HL-60 (cell line): ENCODE measurements at regions not wholly inside any gene's neighbourhood (a gene's known extent, or its start where the extent isn't known, plus 50 kb on each side); places are given as distances from the start of the nearest gene placed in this dataset.

Experiments used
- DNase-seq, 2 experiments: peaks; one replicate each; pipeline ENCODE4 v3.0.0-alpha.2; 2010 to 2020; ENCODE audit warnings: low read depth in 1 of 2, low spot score in 1 of 2
- H3K27ac ChIP-seq: fragments of 250-450 bp; sonication (Bioruptor Pico); replicated peaks from 2 replicates; pipeline ENCODE4 v1.5.1; 2020; ENCODE audit warnings: mild to moderate bottlenecking, moderate library complexity
- H3K27me3 ChIP-seq: fragments of 250-450 bp; sonication (Bioruptor Pico); 2 replicates; pipeline ENCODE4 v1.5.1; 2021; ENCODE audit warnings: mild to moderate bottlenecking, moderate library complexity; ENCODE audit not compliant: insufficient read depth, poor library complexity, severe bottlenecking
- H3K4me3 ChIP-seq: replicated peaks from 2 replicates; pipeline ENCODE4 v1.5.1; 2011; ENCODE audit warnings: mild to moderate bottlenecking, control low read depth, low read length; ENCODE audit not compliant: insufficient read depth
- GABPA ChIP-seq: IDR thresholded peaks from 2 replicates; pipeline ENCODE4 v1.6.1; 2012; ENCODE audit warnings: low read depth
- POLR2AphosphoS5 ChIP-seq: IDR thresholded peaks from 2 replicates; pipeline ENCODE4 v1.6.1; 2012; ENCODE audit warnings: low read depth
- REST ChIP-seq: IDR thresholded peaks from 2 replicates; pipeline ENCODE4 v1.6.1; 2012; ENCODE audit warnings: low read depth; ENCODE audit not compliant: insufficient replicate concordance
- SPI1 ChIP-seq: IDR thresholded peaks from 2 replicates; pipeline ENCODE4 v1.6.1; 2012; ENCODE audit warnings: low read depth, mild to moderate bottlenecking, borderline replicate concordance
- TF ChIP-seq, protein P1 (sequence below): IDR thresholded peaks from one replicate; pipeline ENCODE4 v1.5.1; 2011; ENCODE audit warnings: low read length, control low read depth, inconsistent platforms; ENCODE audit not compliant: insufficient read depth

DNA sequence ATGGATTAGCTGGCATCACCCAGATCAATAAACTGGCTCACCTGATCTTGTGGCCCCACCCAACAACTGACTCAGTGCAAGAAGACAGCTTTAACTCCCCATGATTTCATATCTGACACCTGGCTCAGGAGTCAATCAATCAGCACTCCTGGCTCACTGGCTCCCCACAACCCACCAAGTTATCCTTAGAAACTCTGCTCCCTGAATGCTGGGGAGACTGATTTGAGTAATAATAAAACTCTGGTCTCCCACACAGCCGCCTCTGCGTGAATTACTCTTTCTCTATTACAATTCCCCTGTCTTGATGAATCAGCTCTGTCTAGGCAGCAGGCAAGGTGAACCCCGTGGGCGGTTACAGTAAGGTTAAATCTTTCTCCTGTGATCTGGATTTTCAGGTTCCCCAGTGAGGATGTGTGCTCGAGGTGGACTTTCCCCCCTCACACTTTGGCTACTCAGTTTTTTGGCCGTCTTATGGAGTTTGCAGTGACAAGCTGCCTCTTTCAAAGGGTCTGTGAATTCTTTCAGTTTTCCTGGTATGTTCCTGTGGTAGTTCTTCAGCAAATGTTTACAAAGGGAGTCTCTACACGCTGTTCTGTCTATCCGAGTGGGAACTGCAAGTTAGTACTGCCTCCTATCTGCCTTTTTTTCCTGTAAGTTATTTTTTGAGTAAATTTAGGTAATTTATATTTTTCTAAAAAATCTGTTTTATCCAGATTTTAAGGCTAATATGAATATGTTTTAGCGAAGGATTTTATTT lies 500.2 kb upstream of the NUDT12 start:
- Histone ChIP-seq H3K4me3 (no peak overlapping the region), H3K27me3 (no peaks in the 10 kb centered on the region), H3K27ac (no peak overlapping the region)
- TF ChIP-seq REST (no peak), POLR2AphosphoS5 (no peak), SPI1 (no peak), GABPA (no peak)
- TF ChIP-seq, protein P1, sequence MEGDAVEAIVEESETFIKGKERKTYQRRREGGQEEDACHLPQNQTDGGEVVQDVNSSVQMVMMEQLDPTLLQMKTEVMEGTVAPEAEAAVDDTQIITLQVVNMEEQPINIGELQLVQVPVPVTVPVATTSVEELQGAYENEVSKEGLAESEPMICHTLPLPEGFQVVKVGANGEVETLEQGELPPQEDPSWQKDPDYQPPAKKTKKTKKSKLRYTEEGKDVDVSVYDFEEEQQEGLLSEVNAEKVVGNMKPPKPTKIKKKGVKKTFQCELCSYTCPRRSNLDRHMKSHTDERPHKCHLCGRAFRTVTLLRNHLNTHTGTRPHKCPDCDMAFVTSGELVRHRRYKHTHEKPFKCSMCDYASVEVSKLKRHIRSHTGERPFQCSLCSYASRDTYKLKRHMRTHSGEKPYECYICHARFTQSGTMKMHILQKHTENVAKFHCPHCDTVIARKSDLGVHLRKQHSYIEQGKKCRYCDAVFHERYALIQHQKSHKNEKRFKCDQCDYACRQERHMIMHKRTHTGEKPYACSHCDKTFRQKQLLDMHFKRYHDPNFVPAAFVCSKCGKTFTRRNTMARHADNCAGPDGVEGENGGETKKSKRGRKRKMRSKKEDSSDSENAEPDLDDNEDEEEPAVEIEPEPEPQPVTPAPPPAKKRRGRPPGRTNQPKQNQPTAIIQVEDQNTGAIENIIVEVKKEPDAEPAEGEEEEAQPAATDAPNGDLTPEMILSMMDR, result no peak
- DNase-seq, result no peak

- DNase-seq, result no peak
- no peak overlapping the region for H3K27ac ChIP-seq
- TF ChIP-seq, protein P1, result no peak
- TF ChIP-seq POLR2AphosphoS5, result no peak
- TF ChIP-seq REST, result no peak
- no peak for TF ChIP-seq GABPA
- no peak for TF ChIP-seq SPI1
- no peak overlapping the region for H3K4me3 ChIP-seq
- no peaks in the 10 kb centered on the region for H3K27me3 ChIP-seq
Observed at GRCh38 chr5:104061707-104062106, 499.1 kb upstream of the NUDT12 start.

- Histone ChIP-seq H3K4me3 (no peak overlapping the region), H3K27ac (no peak overlapping the region), H3K27me3 (no peaks in the 10 kb centered on the region)
- no peak for DNase-seq
- TF ChIP-seq, protein P1, result no peak
- TF ChIP-seq GABPA (no peak), REST (no peak), SPI1 (no peak), POLR2AphosphoS5 (no peak)
Observed at GRCh38 chr5:104053353-104053649, 490.7 kb upstream of the NUDT12 start.
